Hematopoietic multipotent progenitor cell (in vitro differentiated cells): ENCODE measurements at regions not wholly inside any gene's neighbourhood (a gene's known extent, or its start where the extent isn't known, plus 50 kb on each side); places are given as distances from the start of the nearest gene placed in this dataset.
"Not testable (repeated sequence)": the region's sequence is repeated elsewhere in the genome, so short reads cannot be mapped to it uniquely, and the experiment has no call there.

ENCODE experiments used
- DNase-seq, 3 donors: peaks; one replicate each; pipeline ENCODE4 v3.0.0-alpha.2; 2011 to 2015; ENCODE audit warnings: low read depth in 2 of 3, low spot score in 2 of 3

GRCh38 chr10:117743509-117743908 is 201.0 kb downstream of the EMX2 start:
- no peak for DNase-seq

- no peak for DNase-seq
Observed at GRCh38 chr10:117745301-117745700, 202.8 kb downstream of the EMX2 start.

- no peak for DNase-seq
Observed at GRCh38 chr10:117746541-117747448, 204.2 kb downstream of the EMX2 start.

DNA sequence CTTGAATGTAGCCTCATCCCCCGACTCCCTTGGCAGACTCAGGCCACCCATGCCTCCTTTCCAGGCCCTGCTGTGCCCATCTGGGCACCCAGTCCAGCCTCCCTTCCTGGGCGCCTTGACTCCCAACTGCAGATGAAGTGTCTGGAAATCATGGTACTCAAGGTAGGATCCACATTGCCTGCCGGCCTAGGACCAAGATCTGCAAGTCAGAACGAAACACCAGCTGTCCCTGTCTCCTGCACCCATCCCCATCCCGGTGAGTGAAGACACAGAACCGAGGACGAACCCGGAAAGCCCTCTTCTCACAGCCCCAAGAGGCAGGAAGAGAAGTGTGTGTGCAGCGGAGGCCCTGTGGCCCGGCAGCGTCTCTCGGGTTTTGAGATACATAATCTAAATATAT is 205.1 kb downstream of the EMX2 start:
- no peak for DNase-seq

DNA sequence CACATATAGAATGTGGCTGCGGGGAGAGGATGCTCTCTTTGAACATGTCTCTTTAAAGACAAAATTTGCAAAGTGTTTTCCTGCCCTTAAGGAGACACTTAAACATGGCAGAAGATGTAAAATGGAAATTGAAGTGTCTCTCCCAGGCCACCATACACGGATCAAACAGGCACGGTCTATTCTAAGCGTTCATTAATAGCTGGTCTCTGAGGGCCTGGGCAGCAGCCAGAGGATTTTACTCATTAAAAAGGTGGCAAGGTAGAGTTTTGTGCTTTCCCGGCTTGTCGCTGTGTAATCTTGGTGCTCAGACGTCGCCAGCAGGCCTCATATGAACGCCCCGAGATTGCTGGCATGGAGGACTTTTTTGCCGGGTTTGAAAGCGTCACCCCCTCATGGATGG is 205.5 kb downstream of the EMX2 start:
- DNase-seq, result no peak

GRCh38 chr10:117750616-117751015 is 208.1 kb downstream of the EMX2 start:
- no peak for DNase-seq

DNA sequence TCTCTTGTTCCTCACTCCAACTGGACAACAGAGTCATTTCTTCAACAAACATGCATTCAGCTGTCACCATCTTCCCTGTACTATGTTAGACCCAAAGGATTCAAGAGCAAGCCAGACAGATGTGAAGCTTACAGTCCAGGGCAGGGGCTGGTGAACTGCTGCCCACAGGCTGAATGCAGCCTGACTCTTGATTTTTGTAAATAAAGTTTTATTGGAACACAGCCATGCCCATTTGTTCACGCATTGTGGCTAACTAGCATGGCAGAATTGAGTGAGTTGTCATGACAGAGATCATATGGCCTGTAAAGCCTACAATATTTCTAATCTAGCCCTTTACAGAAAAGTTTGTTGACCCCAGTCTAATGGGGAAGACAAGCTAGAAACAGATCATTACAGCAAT is 208.7 kb downstream of the EMX2 start:
- no peak for DNase-seq

GRCh38 chr10:117752103-117752502 is 209.6 kb downstream of the EMX2 start:
- no peak for DNase-seq

GRCh38 chr10:117754770-117755658 is 212.5 kb downstream of the EMX2 start:
- DNase-seq, result no peak

GRCh38 chr10:117755659-117756014 is 213.1 kb downstream of the EMX2 start:
- DNase-seq, result no peak

GRCh38 chr10:117757086-117757720 is 214.7 kb downstream of the EMX2 start:
- no peak for DNase-seq

DNA sequence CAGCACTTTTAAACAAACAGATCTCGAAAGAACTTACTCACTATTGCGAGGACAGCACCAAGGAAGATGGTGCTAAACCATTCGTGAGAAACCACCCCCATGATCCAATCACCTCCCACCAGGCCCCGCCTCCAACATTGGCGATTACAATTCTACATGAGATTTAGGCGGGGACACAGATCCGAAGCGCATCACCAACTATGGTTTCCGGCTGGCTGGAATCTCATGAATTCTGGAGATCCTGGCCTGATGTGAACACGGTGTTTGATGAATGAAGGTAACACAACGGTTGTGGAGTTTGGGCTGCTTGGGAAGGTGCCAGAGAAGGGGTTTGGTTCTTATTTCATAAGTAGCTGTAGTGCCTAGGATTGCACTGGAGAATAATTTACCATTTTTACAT is 216.7 kb downstream of the EMX2 start:
- DNase-seq, result no peak

DNA sequence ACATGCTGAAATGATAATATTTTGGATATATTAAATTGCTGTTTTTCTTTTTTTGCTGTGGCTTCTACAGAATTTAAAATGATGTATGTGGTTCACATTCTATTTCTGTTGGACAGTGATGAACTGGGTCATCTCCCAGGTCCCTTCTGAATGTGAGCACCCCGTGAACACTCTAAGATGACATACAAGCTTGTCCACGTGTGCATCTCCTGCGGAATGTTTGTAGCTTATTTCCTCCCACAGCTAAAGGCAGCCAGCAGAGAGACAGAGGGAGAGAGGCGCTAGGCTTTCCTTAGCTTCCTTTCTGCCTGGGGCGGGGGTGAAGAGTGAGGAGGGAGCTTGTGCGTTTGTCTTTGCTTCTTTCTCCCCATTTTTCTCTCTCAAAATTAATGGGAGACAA is 219.1 kb downstream of the EMX2 start:
- DNase-seq, result no peak

GRCh38 chr10:117762126-117762818 is 219.7 kb downstream of the EMX2 start:
- DNase-seq, result no peak

DNA sequence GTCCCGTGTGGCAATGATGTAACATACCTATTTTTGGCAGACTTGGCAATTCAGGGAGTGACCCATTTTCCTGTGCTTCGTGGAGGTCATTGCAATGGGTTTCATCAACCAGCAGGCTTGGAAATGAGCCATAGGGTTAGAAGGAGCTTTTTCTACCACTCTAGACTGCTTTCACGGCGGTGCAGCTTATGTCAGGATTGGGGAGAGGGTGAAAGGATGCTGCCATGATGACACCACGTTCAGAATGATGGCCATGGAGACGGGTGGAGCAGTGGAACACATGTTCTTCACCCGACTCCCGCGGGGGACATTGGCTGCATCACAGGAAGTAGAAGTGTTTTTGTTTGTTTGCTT is 220.2 kb downstream of the EMX2 start:
- no peak for DNase-seq

DNA sequence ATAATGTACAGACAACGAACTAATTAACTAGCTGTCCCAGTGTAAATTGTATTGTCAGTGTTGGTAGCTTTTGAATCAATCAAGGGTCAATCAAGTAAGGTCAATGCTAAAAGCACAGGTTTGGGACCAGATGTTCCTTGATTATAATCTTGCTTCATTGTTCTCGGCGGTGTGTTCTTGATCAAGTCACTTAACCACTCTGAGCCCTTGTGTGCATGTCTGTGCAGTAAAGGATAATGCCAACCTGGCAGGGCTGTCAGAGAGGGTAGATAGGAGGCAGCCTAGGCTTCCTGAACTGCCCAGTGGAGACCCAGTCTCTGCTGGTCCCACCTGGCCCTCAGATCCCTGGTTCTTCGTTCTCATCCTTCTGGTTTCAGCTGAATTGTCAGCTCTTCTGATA is 221.0 kb downstream of the EMX2 start:
- DNase-seq, result no peak

- no peak for DNase-seq
Observed at GRCh38 chr10:117768333-117769042, 225.9 kb downstream of the EMX2 start.

GRCh38 chr10:117775526-117775925 is 233.0 kb downstream of the EMX2 start:
- no peak for DNase-seq

DNA sequence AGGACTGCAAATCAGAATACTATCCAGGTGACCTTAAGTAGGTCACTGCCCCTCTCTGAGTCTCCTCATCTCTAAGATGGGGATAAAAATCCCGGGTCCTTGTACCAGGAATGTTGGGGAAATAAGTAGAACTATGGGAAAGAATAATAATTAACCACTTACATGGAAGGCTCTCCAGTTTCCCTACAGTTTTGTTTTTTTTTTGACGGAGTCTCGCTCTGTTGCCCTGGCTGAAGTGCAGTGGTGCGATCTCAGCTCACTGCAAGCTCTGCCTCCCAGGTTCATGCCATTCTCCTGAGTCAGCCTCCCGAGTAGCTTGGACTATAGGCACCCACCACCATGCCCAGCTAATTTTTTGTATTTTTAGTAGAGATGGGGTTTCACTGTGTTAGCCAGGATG is 234.7 kb downstream of the EMX2 start:
- DNase-seq, result not testable (repeated sequence)

DNA sequence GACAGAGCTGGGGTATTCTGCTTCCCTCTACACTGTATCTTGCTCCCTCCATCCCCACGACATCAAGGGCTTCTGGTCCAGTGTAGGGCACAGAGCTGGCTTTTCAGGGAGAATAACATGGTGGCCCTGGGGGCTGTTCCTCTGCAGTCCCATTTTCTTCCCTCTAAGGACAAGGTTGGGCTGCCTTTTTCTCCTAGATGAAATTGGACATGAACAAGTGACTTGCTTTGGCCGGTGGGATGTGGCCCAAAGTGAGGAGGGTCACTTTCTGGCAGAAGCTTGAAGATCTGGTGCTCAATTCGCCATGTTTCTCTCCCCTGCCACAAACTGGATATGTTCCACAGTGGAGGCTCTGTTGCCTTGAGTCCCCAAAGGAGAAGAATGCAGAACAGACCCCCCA is 235.7 kb downstream of the EMX2 start:
- DNase-seq, result no peak
